ENCODE measurements at regions not wholly inside any gene's neighbourhood (a gene's known extent, or its start where the extent isn't known, plus 50 kb on each side); places are given as distances from the start of the nearest gene placed in this dataset.

GRCh38 chr3:147740928-147741327 is 331.8 kb downstream of the ZIC1 start:
- no peak overlapping the region for H3K4me3 ChIP-seq
- WGBS, 2 donors (ENCODE audit: low coverage in 1 of 2), result 94% methylated on average over 1 of the region's 1 CpG; no CpG with 5 or more reads in 1 of the 2 donors
- H3K4me1 ChIP-seq, result no peaks in the 10 kb centered on the region
- H3K27ac ChIP-seq, result no peak overlapping the region
- H3K27me3 ChIP-seq, result no peaks in the 10 kb centered on the region
- no peak for TF ChIP-seq POLR2AphosphoS5 (IDR thresholded peaks at IDR 0.05)
- H3K36me3 ChIP-seq, result no peaks in the 10 kb centered on the region
- H3K9me3 ChIP-seq, result no peaks in the 10 kb centered on the region
- ATAC-seq, result no peak

- Histone ChIP-seq H3K4me3 (no peak overlapping the region), H3K36me3 (no peaks in the 10 kb centered on the region), H3K27me3 (no peaks in the 10 kb centered on the region), H3K9me3 (no peaks in the 10 kb centered on the region), H3K4me1 (no peaks in the 10 kb centered on the region), H3K27ac (no peak overlapping the region)
- 57 to 83% methylated on average over 2 of the region's 2 CpGs for WGBS, 2 donors (ENCODE audit: low coverage in 1 of 2)
- TF ChIP-seq POLR2AphosphoS5 (IDR thresholded peaks at IDR 0.05) (no peak), EP300 (IDR thresholded peaks at IDR 0.05) (no peak), CTCF (IDR thresholded peaks at IDR 0.05) (no peak), POLR2A (IDR thresholded peaks at IDR 0.05) (no peak)
- no peak for ATAC-seq
These were observed 335.8 kb downstream of the ZIC1 start for GRCh38 chr3:147744967-147745366.

- no peaks in the 10 kb centered on the region for H3K27me3 ChIP-seq
- H3K4me1 ChIP-seq, result peaks cover 3 to 24% (median 6%) of the 10 kb centered on the region in 3 donors
- H3K27ac ChIP-seq, result no peak overlapping the region
- 68 to 91% methylated on average over 3 of the region's 3 CpGs for WGBS, 2 donors (ENCODE audit: low coverage in 1 of 2)
- no peak overlapping the region for H3K4me3 ChIP-seq
- H3K36me3 ChIP-seq, result no peaks in the 10 kb centered on the region
- H3K9me3 ChIP-seq, result no peaks in the 10 kb centered on the region
- ATAC-seq, result no peak
- TF ChIP-seq POLR2A (IDR thresholded peaks at IDR 0.05), result no peak
- TF ChIP-seq POLR2AphosphoS5 (IDR thresholded peaks at IDR 0.05), result no peak
- no peak for TF ChIP-seq EP300 (IDR thresholded peaks at IDR 0.05)
- no peak for TF ChIP-seq CTCF (IDR thresholded peaks at IDR 0.05)
These were observed 346.1 kb downstream of the ZIC1 start for GRCh38 chr3:147755310-147755709.

- H3K27me3 ChIP-seq, result no peaks in the 10 kb centered on the region
- H3K9me3 ChIP-seq, result no peaks in the 10 kb centered on the region
These were observed 347.3 kb downstream of the ZIC1 start for GRCh38 chr3:147756476-147756875.

GRCh38 chr3:147757866-147758265 is 348.7 kb downstream of the ZIC1 start:
- Histone ChIP-seq H3K4me1 (peaks cover 3 to 24% (median 6%) of the 10 kb centered on the region in 3 donors), H3K27ac (peak overlapping the region in 1 of 4 donors; percentile 1), H3K9me3 (no peaks in the 10 kb centered on the region), H3K27me3 (no peaks in the 10 kb centered on the region), H3K4me3 (no peak overlapping the region), H3K36me3 (no peaks in the 10 kb centered on the region)
- WGBS, 2 donors (ENCODE audit: low coverage in 1 of 2), result 40 to 52% methylated on average over 2 to 3 of the region's 3 CpGs
- ATAC-seq, result no peak
- no peak for TF ChIP-seq POLR2A (IDR thresholded peaks at IDR 0.05)
- no peak for TF ChIP-seq POLR2AphosphoS5 (IDR thresholded peaks at IDR 0.05)
- TF ChIP-seq EP300 (IDR thresholded peaks at IDR 0.05), result no peak
- no peak for TF ChIP-seq CTCF (IDR thresholded peaks at IDR 0.05)

More at GRCh38 chr3:147756476-147756875, 347.3 kb downstream of the ZIC1 start:
- H3K36me3 ChIP-seq, result no peaks in the 10 kb centered on the region
- peaks cover 3 to 24% (median 6%) of the 10 kb centered on the region in 3 donors for H3K4me1 ChIP-seq
- no peak overlapping the region for H3K4me3 ChIP-seq
- no peak overlapping the region for H3K27ac ChIP-seq
- no peak for TF ChIP-seq POLR2AphosphoS5 (IDR thresholded peaks at IDR 0.05)
- no peak for TF ChIP-seq CTCF (IDR thresholded peaks at IDR 0.05)
- TF ChIP-seq POLR2A (IDR thresholded peaks at IDR 0.05), result no peak
- TF ChIP-seq EP300 (IDR thresholded peaks at IDR 0.05), result no peak
- 93 to 100% methylated on average over 3 of the region's 3 CpGs for WGBS, 2 donors (ENCODE audit: low coverage in 1 of 2)
- no peak for ATAC-seq

All from gastroesophageal sphincter (tissue), 4 donors.